WTC11 (cell line): ENCODE measurements at regions not wholly inside any gene's neighbourhood (a gene's known extent, or its start where the extent isn't known, plus 50 kb on each side); places are given as distances from the start of the nearest gene placed in this dataset.

Experiments used
- ATAC-seq: fragments of 200-7000 bp; cut with Tn5 transposase; 2 replicates; pipeline ENCODE4 v1.10.0; 2021; ENCODE audit warnings: mild to moderate bottlenecking, moderate library complexity
- CTCF ChIA-PET: fragments of 300-600 bp; sonication (Branson Sonifier 250); formaldehyde crosslinking; loops from one replicate; lab custom pipeline; 2021; ENCODE audit warnings: antibody characterized with exemption; lab: Charles Lee
- POLR2A ChIA-PET: fragments of 350-600 bp; sonication (Branson Sonifier 250); formaldehyde crosslinking; loops from one replicate; lab custom pipeline; 2021; ENCODE audit warnings: antibody characterized with exemption; lab: Charles Lee
- DNase-seq: peaks from one replicate; pipeline ENCODE4 v3.0.0; 2021; ENCODE audit warnings: low spot score
- H3K27ac Mint-ChIP-seq: 2 replicates; pipeline ENCODE4 v1.8.0; 2021; ENCODE audit warnings: mixed read lengths
- H3K27me3 Mint-ChIP-seq: 2 replicates; pipeline ENCODE4 v1.8.0; 2021; ENCODE audit warnings: low read depth, mild to moderate bottlenecking, moderate library complexity, mixed read lengths
- H3K36me3 Mint-ChIP-seq: 2 replicates; pipeline ENCODE4 v1.8.0; 2021; ENCODE audit warnings: mixed read lengths
- H3K4me1 Mint-ChIP-seq: 2 replicates; pipeline ENCODE4 v1.8.0; 2022; ENCODE audit warnings: mixed read lengths
- H3K4me3 Mint-ChIP-seq: 2 replicates; pipeline ENCODE4 v1.8.0; 2021; ENCODE audit warnings: mild to moderate bottlenecking, moderate library complexity, mixed read lengths
- H3K9me3 Mint-ChIP-seq: 2 replicates; pipeline ENCODE4 v1.8.0; 2021; ENCODE audit warnings: mixed read lengths
- ATF1 ChIP-seq: sonication (generic); formaldehyde crosslinking; IDR thresholded peaks from 2 replicates; pipeline ENCODE4 v1.8.1; 2023; ENCODE audit warnings: mild to moderate bottlenecking, moderate library complexity, missing genetic modification reagents
- GRHL2 ChIP-seq: fragments of 250-450 bp; sonication (Bioruptor Pico); IDR thresholded peaks from 2 replicates; pipeline ENCODE4 v1.8.0; 2022; ENCODE audit warnings: mild to moderate bottlenecking, moderate library complexity; ENCODE audit not compliant: insufficient replicate concordance, severe bottlenecking
- IRF2 ChIP-seq: sonication (generic); formaldehyde crosslinking; IDR thresholded peaks from 2 replicates; pipeline ENCODE4 v1.8.0; 2022; ENCODE audit warnings: low read depth, missing genetic modification reagents, borderline replicate concordance
- MYBL2 ChIP-seq: sonication (generic); formaldehyde crosslinking; IDR thresholded peaks from 2 replicates; pipeline ENCODE4 v1.8.1; 2023; ENCODE audit warnings: mild to moderate bottlenecking, moderate library complexity, missing genetic modification reagents
- NFATC4 ChIP-seq: fragments of 250-450 bp; sonication (Bioruptor Pico); IDR thresholded peaks from 2 replicates; pipeline ENCODE4 v1.9.0; 2021; ENCODE audit warnings: mild to moderate bottlenecking
- OVOL2 ChIP-seq: fragments of 250-450 bp; sonication (Bioruptor Pico); IDR thresholded peaks from 2 replicates; pipeline ENCODE4 v1.9.0; 2021; ENCODE audit warnings: mild to moderate bottlenecking, borderline replicate concordance
- RORB ChIP-seq: fragments of 250-450 bp; sonication (Bioruptor Pico); IDR thresholded peaks from 2 replicates; pipeline ENCODE4 v1.9.0; 2021; ENCODE audit warnings: mild to moderate bottlenecking
- SMAD3 ChIP-seq: sonication (generic); formaldehyde crosslinking; IDR thresholded peaks from 2 replicates; pipeline ENCODE4 v1.8.0; 2022; ENCODE audit warnings: missing genetic modification reagents, mild to moderate bottlenecking, borderline replicate concordance
- SMAD4 ChIP-seq: sonication (generic); formaldehyde crosslinking; IDR thresholded peaks from 2 replicates; pipeline ENCODE4 v1.8.0; 2022; ENCODE audit warnings: mild to moderate bottlenecking, missing genetic modification reagents
- SP1 ChIP-seq: sonication (generic); formaldehyde crosslinking; conservative IDR thresholded peaks from 2 replicates; pipeline ENCODE4 v1.8.1; 2022; ENCODE audit warnings: missing genetic modification reagents
- STAT6 ChIP-seq: sonication (generic); formaldehyde crosslinking; conservative IDR thresholded peaks from 2 replicates; pipeline ENCODE4 v1.8.1; 2023; ENCODE audit warnings: mild to moderate bottlenecking, low read depth, missing genetic modification reagents, moderate library complexity
- ZNF219 ChIP-seq: sonication (generic); formaldehyde crosslinking; IDR thresholded peaks from 2 replicates; pipeline ENCODE4 v1.8.0; 2023; ENCODE audit warnings: missing genetic modification reagents, mild to moderate bottlenecking, borderline replicate concordance
- ZNF263 ChIP-seq: sonication (generic); formaldehyde crosslinking; IDR thresholded peaks from 2 replicates; pipeline ENCODE4 v1.8.1; 2022; ENCODE audit warnings: low read depth, mild to moderate bottlenecking, moderate library complexity, missing genetic modification reagents
- ZNF416 ChIP-seq: fragments of 250-450 bp; sonication (Bioruptor Pico); IDR thresholded peaks from 2 replicates; pipeline ENCODE4 v1.9.0; 2021; ENCODE audit warnings: mild to moderate bottlenecking, inconsistent platforms
- ZNF671 ChIP-seq: fragments of 250-450 bp; sonication (Bioruptor Pico); IDR thresholded peaks from 2 replicates; pipeline ENCODE4 v1.8.0; 2021; ENCODE audit warnings: mild to moderate bottlenecking
- TF ChIP-seq, protein P1 (sequence below): fragments of 250-450 bp; sonication (Bioruptor Pico); conservative IDR thresholded peaks from 2 replicates; pipeline ENCODE4 v1.9.0; 2021; ENCODE audit warnings: mild to moderate bottlenecking
- TF ChIP-seq, protein P2 (sequence below): sonication (generic); formaldehyde crosslinking; IDR thresholded peaks from 2 replicates; pipeline ENCODE4 v1.8.1; 2023; ENCODE audit warnings: mild to moderate bottlenecking, missing genetic modification reagents, moderate library complexity
- TF ChIP-seq, protein P3 (sequence below): sonication (generic); formaldehyde crosslinking; IDR thresholded peaks from 2 replicates; pipeline ENCODE4 v1.8.1; 2022; ENCODE audit warnings: low read depth, missing genetic modification reagents, borderline replicate concordance
- TF ChIP-seq, protein P4 (sequence below): fragments of 250-450 bp; sonication (Bioruptor Pico); IDR thresholded peaks from 2 replicates; pipeline ENCODE4 v2.1.2; 2022; ENCODE audit warnings: mild to moderate bottlenecking, moderate library complexity

DNA sequence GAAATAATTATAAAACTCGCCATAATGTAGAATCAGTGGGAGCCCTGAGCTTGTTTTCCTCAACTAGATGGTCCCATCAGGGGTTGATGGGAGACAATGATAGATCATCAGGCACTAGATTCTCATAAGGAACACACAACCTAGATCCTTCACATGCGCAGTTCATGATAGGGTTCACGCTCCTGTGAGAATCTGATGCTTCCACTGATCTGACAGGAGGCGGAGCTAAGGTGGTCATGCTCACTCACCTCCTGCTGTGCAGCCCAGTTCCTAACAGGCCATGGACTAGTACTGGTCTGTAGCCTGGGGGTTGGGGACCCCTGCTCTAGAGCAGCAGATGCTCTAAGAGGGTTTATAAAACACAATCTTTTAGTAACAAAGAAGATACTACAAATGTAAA, 183.6 kb downstream of the ANXA2 start:
- DNase-seq = no peak
- Mint-ChIP-seq H3K4me1 (no peaks in the 10 kb centered on the region; the same call in 1 of the 2 replicates), H3K27me3 (no peaks in the 10 kb centered on the region), H3K27ac (no peak overlapping the region), H3K36me3 (no peaks in the 10 kb centered on the region), H3K9me3 (no peaks in the 10 kb centered on the region), H3K4me3 (no peak overlapping the region)
- ChIA-PET POLR2A (no interaction called here), CTCF (interaction anchor here (1.5 kb wide), 1 partner anchor 80 kb away, joined by 3 read pairs; no protein-coding TSS in a partner anchor)
- no peak for ATAC-seq
- TF ChIP-seq, protein P1, sequence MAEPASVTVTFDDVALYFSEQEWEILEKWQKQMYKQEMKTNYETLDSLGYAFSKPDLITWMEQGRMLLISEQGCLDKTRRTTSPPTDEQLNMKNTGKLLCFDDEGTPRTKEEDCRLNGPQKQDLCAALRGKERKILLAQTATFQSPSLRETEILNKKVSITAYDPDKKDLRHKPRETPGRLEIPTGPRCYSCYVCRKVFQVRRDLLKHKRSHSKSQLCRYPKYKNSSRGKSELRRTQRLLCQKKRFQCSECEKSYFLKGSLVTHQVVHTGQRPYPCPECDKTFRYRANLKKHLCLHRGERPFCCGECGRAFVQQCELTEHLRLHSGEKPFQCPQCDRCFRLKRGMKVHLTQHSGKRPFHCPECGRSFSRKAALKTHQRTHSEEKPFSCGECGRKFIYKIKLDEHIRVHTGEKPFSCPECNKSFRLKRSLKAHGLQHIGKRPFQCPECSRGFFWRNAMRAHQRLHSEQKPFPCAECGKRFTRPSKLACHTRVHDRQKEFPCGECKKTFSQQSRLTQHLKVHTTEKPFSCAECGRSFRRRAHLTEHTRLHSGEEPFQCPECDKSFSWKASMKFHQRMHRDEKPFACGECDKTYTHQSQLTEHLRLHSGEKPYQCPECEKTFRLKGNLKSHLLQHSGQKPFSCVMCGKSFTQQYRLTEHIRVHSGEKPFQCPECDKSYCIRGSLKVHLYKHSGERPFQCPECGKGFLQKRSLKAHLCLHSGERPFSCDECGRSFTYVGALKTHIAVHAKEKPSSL (CRISPR knock-in tag) = no peak
- TF ChIP-seq, protein P2, sequence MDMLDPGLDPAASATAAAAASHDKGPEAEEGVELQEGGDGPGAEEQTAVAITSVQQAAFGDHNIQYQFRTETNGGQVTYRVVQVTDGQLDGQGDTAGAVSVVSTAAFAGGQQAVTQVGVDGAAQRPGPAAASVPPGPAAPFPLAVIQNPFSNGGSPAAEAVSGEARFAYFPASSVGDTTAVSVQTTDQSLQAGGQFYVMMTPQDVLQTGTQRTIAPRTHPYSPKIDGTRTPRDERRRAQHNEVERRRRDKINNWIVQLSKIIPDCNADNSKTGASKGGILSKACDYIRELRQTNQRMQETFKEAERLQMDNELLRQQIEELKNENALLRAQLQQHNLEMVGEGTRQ = no peak
- TF ChIP-seq IRF2 (CRISPR knock-in tag) (no peak), ZNF263 (CRISPR knock-in tag) (no peak), NFATC4 (CRISPR knock-in tag) (no peak), STAT6 (no peak), SMAD3 (no peak), ZNF671 (no peak), RORB (CRISPR knock-in tag) (no peak), ATF1 (CRISPR knock-in tag) (no peak)

GRCh38 chr15:60215225-60215963, 182.4 kb downstream of the ANXA2 start:
- peak; percentile 92 for ATAC-seq
- POLR2A ChIA-PET = no interaction called here
- CTCF ChIA-PET = interaction anchor here (0.6 to 2.3 kb wide), 7 partner anchors 8 to 110 kb away, joined by 3 to 19 read pairs (median 4); no protein-coding TSS in a partner anchor
- no peak for DNase-seq
- Mint-ChIP-seq H3K27me3 (no peaks in the 10 kb centered on the region), H3K4me1 (no peaks in the 10 kb centered on the region; the same call in 1 of the 2 replicates), H3K27ac (no peak overlapping the region), H3K36me3 (no peaks in the 10 kb centered on the region), H3K9me3 (no peaks in the 10 kb centered on the region), H3K4me3 (no peak overlapping the region)
- TF ChIP-seq GRHL2 = no peak
- TF ChIP-seq IRF2 (CRISPR knock-in tag) = no peak
- no peak for TF ChIP-seq ZNF219
- TF ChIP-seq, protein P3, sequence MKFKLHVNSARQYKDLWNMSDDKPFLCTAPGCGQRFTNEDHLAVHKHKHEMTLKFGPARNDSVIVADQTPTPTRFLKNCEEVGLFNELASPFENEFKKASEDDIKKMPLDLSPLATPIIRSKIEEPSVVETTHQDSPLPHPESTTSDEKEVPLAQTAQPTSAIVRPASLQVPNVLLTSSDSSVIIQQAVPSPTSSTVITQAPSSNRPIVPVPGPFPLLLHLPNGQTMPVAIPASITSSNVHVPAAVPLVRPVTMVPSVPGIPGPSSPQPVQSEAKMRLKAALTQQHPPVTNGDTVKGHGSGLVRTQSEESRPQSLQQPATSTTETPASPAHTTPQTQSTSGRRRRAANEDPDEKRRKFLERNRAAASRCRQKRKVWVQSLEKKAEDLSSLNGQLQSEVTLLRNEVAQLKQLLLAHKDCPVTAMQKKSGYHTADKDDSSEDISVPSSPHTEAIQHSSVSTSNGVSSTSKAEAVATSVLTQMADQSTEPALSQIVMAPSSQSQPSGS (CRISPR knock-in tag) = no peak
- TF ChIP-seq SP1 = no peak
- no peak for TF ChIP-seq MYBL2
- TF ChIP-seq SMAD4 = no peak
- no peak for TF ChIP-seq SMAD3
- TF ChIP-seq, protein P4, sequence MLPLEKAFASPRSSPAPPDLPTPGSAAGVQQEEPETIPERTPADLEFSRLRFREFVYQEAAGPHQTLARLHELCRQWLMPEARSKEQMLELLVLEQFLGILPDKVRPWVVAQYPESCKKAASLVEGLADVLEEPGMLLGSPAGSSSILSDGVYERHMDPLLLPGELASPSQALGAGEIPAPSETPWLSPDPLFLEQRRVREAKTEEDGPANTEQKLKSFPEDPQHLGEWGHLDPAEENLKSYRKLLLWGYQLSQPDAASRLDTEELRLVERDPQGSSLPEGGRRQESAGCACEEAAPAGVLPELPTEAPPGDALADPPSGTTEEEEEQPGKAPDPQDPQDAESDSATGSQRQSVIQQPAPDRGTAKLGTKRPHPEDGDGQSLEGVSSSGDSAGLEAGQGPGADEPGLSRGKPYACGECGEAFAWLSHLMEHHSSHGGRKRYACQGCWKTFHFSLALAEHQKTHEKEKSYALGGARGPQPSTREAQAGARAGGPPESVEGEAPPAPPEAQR (CRISPR knock-in tag) = no peak
- no peak for TF ChIP-seq OVOL2 (CRISPR knock-in tag)
- TF ChIP-seq ZNF416 (CRISPR knock-in tag) = no peak
